CD4-positive, alpha-beta T cell (primary cell): ENCODE measurements at regions not wholly inside any gene's neighbourhood (a gene's known extent, or its start where the extent isn't known, plus 50 kb on each side); places are given as distances from the start of the nearest gene placed in this dataset.

Source experiments
- ATAC-seq: fragments of 200-7000 bp; cut with Tn5 transposase; one replicate; pipeline ENCODE4 v1.10.0; 2022; ENCODE audit warnings: mild to moderate bottlenecking; ENCODE audit not compliant: poor library complexity
- CTCF ChIA-PET: fragments of 350-600 bp; sonication (Branson Sonifier 250); formaldehyde crosslinking; loops from one replicate; lab custom pipeline; 2021; ENCODE audit warnings: antibody characterized with exemption, inconsistent platforms; lab: Charles Lee
- POLR2A ChIA-PET: fragments of 350-600 bp; sonication (Branson Sonifier 250); formaldehyde crosslinking; loops from one replicate; lab custom pipeline; 2021; ENCODE audit warnings: antibody characterized with exemption, inconsistent platforms; lab: Charles Lee
- DNase-seq, 14 experiments: peaks; one replicate each; pipeline ENCODE4 v3.0.0-alpha.2; 2013 to 2020; ENCODE audit warnings: mixed read lengths in 2 of 14
- H3K27ac ChIP-seq, 2 donors: one replicate each; pipeline versions ENCODE4 v1.5.1 to v1.7.0; 2013; ENCODE audit warnings: low read length in 2 of 2, low read depth in 1 of 2, mild to moderate bottlenecking in 1 of 2
- H3K27me3 ChIP-seq, 2 experiments: 1 replicate in 1 of 2; 2 replicates in 1 of 2; pipeline versions ENCODE4 v1.6.1 to v1.7.0; 2013; ENCODE audit warnings: low read length in 2 of 2, control low read depth in 1 of 2, mild to moderate bottlenecking in 1 of 2, moderate library complexity in 1 of 2; ENCODE audit not compliant: insufficient read depth in 2 of 2, control insufficient read depth in 1 of 2
- H3K36me3 ChIP-seq: one replicate; pipeline ENCODE4 v1.6.1; 2013; ENCODE audit warnings: low read length, control low read depth; ENCODE audit not compliant: insufficient read depth
- H3K4me1 ChIP-seq: one replicate; pipeline ENCODE4 v1.6.1; 2013; ENCODE audit warnings: low read length, control low read depth; ENCODE audit not compliant: insufficient read depth
- H3K4me3 ChIP-seq: one replicate; pipeline ENCODE4 v1.5.1; 2013; ENCODE audit warnings: mild to moderate bottlenecking, low read length, moderate library complexity
- H3K9me3 ChIP-seq, 2 experiments: 1 replicate in 1 of 2; 2 replicates in 1 of 2; pipeline versions ENCODE4 v1.6.1 to v1.7.0; 2013; ENCODE audit warnings: low read length in 2 of 2, mild to moderate bottlenecking in 2 of 2, control low read depth in 1 of 2, moderate library complexity in 1 of 2; ENCODE audit not compliant: control insufficient read depth in 1 of 2, insufficient read depth in 1 of 2
- H3K27ac Mint-ChIP-seq: one replicate; pipeline ENCODE4 v1.8.0; 2020; ENCODE audit warnings: mixed read lengths
- H3K27me3 Mint-ChIP-seq: one replicate; pipeline ENCODE4 v1.8.0; 2021; ENCODE audit warnings: mixed read lengths
- H3K36me3 Mint-ChIP-seq: one replicate; pipeline ENCODE4 v1.8.0; 2021; ENCODE audit warnings: low read depth, mixed read lengths
- H3K4me1 Mint-ChIP-seq: one replicate; pipeline ENCODE4 v1.8.0; 2021; ENCODE audit warnings: low read depth, mixed read lengths
- H3K4me3 Mint-ChIP-seq: one replicate; pipeline ENCODE4 v1.8.0; 2020; ENCODE audit warnings: mild to moderate bottlenecking, mixed read lengths
- H3K9me3 Mint-ChIP-seq: one replicate; pipeline ENCODE4 v1.8.0; 2020; ENCODE audit warnings: mixed read lengths
- CTCF ChIP-seq: fragments of 200-600 bp; IDR thresholded peaks from one replicate; pipeline ENCODE4 v1.8.0; 2022; ENCODE audit warnings: antibody characterized with exemption, mild to moderate bottlenecking
- intact Hi-C, 2 experiments: fragments of 100-400 bp; cut with DNase I in 1 of 2; cut with micrococcal nuclease in 1 of 2; formaldehyde crosslinking; loops; one replicate each; pipeline versions ENCODE4 v1.15.1 to v1.9.0; 2023 to 2025; cut with DNase I, micrococcal nuclease

GRCh38 chr16:59552164-59552563 is 818.0 kb upstream of the GOT2 start:
- H3K4me1 Mint-ChIP-seq = no peaks in the 10 kb centered on the region
- ATAC-seq (no peak), DNase-seq (no peak)
- ChIA-PET CTCF (no interaction called here), POLR2A (no interaction called here)
- Histone ChIP-seq H3K4me1 (no peaks in the 10 kb centered on the region), H3K9me3 (peaks cover 0 to 16% of the 10 kb centered on the region in 2 experiments), H3K36me3 (no peaks in the 10 kb centered on the region), H3K4me3 (no peak overlapping the region), H3K27me3 (no peaks in the 10 kb centered on the region), H3K27ac (no peak overlapping the region)
- H3K4me3 Mint-ChIP-seq = no peak overlapping the region
- no peak overlapping the region for H3K27ac Mint-ChIP-seq
- intact Hi-C loops = no loop called here
- H3K36me3 Mint-ChIP-seq = no peaks in the 10 kb centered on the region
- no peak for TF ChIP-seq CTCF
- H3K9me3 Mint-ChIP-seq = no peaks in the 10 kb centered on the region
- no peaks in the 10 kb centered on the region for H3K27me3 Mint-ChIP-seq

GRCh38 chr16:59545721-59546120 is 811.6 kb upstream of the GOT2 start:
- ATAC-seq (no peak), DNase-seq (no peak)
- Mint-ChIP-seq H3K4me1 (no peaks in the 10 kb centered on the region), H3K36me3 (no peaks in the 10 kb centered on the region), H3K27me3 (no peaks in the 10 kb centered on the region), H3K4me3 (no peak overlapping the region), H3K27ac (no peak overlapping the region), H3K9me3 (peaks cover 5% of the 10 kb centered on the region)
- Histone ChIP-seq H3K9me3 (peaks cover 0 to 19% of the 10 kb centered on the region in 2 experiments), H3K36me3 (no peaks in the 10 kb centered on the region), H3K4me1 (no peaks in the 10 kb centered on the region), H3K27me3 (no peaks in the 10 kb centered on the region), H3K27ac (no peak overlapping the region), H3K4me3 (no peak overlapping the region)
- CTCF ChIA-PET = no interaction called here
- intact Hi-C loops = no loop called here
- no peak for TF ChIP-seq CTCF
- POLR2A ChIA-PET = no interaction called here

GRCh38 chr16:59543641-59544040 is 809.5 kb upstream of the GOT2 start:
- Histone ChIP-seq H3K27ac (no peak overlapping the region), H3K9me3 (peaks cover 0 to 14% of the 10 kb centered on the region in 2 experiments), H3K27me3 (no peaks in the 10 kb centered on the region), H3K4me3 (no peak overlapping the region), H3K4me1 (no peaks in the 10 kb centered on the region), H3K36me3 (no peaks in the 10 kb centered on the region)
- Mint-ChIP-seq H3K36me3 (no peaks in the 10 kb centered on the region), H3K4me1 (no peaks in the 10 kb centered on the region), H3K4me3 (no peak overlapping the region), H3K27ac (no peak overlapping the region), H3K9me3 (peaks cover 7% of the 10 kb centered on the region), H3K27me3 (no peaks in the 10 kb centered on the region)
- ChIA-PET CTCF (no interaction called here), POLR2A (no interaction called here)
- intact Hi-C loops = no loop called here
- DNase-seq (no peak), ATAC-seq (no peak)
- TF ChIP-seq CTCF = no peak
